ENCODE measurements at regions not wholly inside any gene's neighbourhood (a gene's known extent, or its start where the extent isn't known, plus 50 kb on each side); places are given as distances from the start of the nearest gene placed in this dataset.
A peak's percentile ranks its signal among the peaks of the same experiment; 100 is the strongest.

- DNase-seq (ENCODE audit: low spot score), result no peak
Observed at GRCh38 chr11:15621565-15621964, 506.8 kb downstream of the INSC start.

- DNase-seq (ENCODE audit: low spot score), result no peak
Observed at GRCh38 chr11:15622231-15622890, 507.6 kb downstream of the INSC start.

GRCh38 chr11:15624701-15625100, 510.0 kb downstream of the INSC start:
- no peak for DNase-seq (ENCODE audit: low spot score)

- DNase-seq (ENCODE audit: low spot score), result no peak
Observed at GRCh38 chr11:15625691-15626090, 511.0 kb downstream of the INSC start.

GRCh38 chr11:15627560-15627959, 512.8 kb downstream of the INSC start:
- DNase-seq (ENCODE audit: low spot score), result no peak

GRCh38 chr11:15629690-15630321, 515.1 kb downstream of the INSC start:
- no peak for DNase-seq (ENCODE audit: low spot score)

GRCh38 chr11:15630896-15631295, 516.2 kb downstream of the INSC start:
- no peak for DNase-seq (ENCODE audit: low spot score)

GRCh38 chr11:15635521-15635920, 520.8 kb downstream of the INSC start:
- no peak for DNase-seq (ENCODE audit: low spot score)

GRCh38 chr11:15636521-15637089, 521.9 kb downstream of the INSC start:
- no peak for DNase-seq (ENCODE audit: low spot score)

- no peak for DNase-seq (ENCODE audit: low spot score)
Observed at GRCh38 chr11:15638386-15638787, 523.7 kb downstream of the INSC start.

- no peak for DNase-seq (ENCODE audit: low spot score)
Observed at GRCh38 chr11:15640318-15640717, 525.6 kb downstream of the INSC start.

GRCh38 chr11:15641271-15642045, 526.7 kb downstream of the INSC start:
- DNase-seq (ENCODE audit: low spot score), result peak; percentile 15

- DNase-seq (ENCODE audit: low spot score), result no peak
Observed at GRCh38 chr11:15645201-15645600, 530.5 kb downstream of the INSC start.

- no peak for DNase-seq (ENCODE audit: low spot score)
Observed at GRCh38 chr11:15649371-15650104, 534.8 kb downstream of the INSC start.

GRCh38 chr11:15650105-15650938, 535.6 kb downstream of the INSC start:
- DNase-seq (ENCODE audit: low spot score), result peak; percentile 93

- DNase-seq (ENCODE audit: low spot score), result no peak
Observed at GRCh38 chr11:15651033-15651432, 536.3 kb downstream of the INSC start.

- DNase-seq (ENCODE audit: low spot score), result peak; percentile 28
Observed at GRCh38 chr11:15651816-15652215, 537.1 kb downstream of the INSC start.

GRCh38 chr11:15653191-15653710, 538.5 kb downstream of the INSC start:
- no peak for DNase-seq (ENCODE audit: low spot score)

- no peak for DNase-seq (ENCODE audit: low spot score)
Observed at GRCh38 chr11:15654451-15654850, 539.7 kb downstream of the INSC start.

- no peak for DNase-seq (ENCODE audit: low spot score)
Observed at GRCh38 chr11:15655552-15655951, 540.8 kb downstream of the INSC start.

GRCh38 chr11:15657264-15657663, 542.5 kb downstream of the INSC start:
- no peak for DNase-seq (ENCODE audit: low spot score)

All from Ammon's horn (tissue), 1 donor.